HCT116 (cell line): ENCODE measurements at regions not wholly inside any gene's neighbourhood (a gene's known extent, or its start where the extent isn't known, plus 50 kb on each side); places are given as distances from the start of the nearest gene placed in this dataset.

ENCODE experiments used
- ATAC-seq: fragments of 200-7000 bp; cut with Tn5 transposase; 2 replicates; pipeline ENCODE4 v1.9.1; 2020; ENCODE audit warnings: mild to moderate bottlenecking, moderate library complexity
- BruUV-seq: library from RNA; stranded (reverse); fragments of 400-500 nt; replicated peaks from 2 replicates; lab custom pipeline; 2021; lab: Mats Ljungman, UMichigan
- CTCF ChIA-PET: fragments of 300-600 bp; sonication (Branson Sonifier 250); formaldehyde crosslinking; loops from one replicate; lab custom pipeline; 2021; ENCODE audit warnings: antibody characterized with exemption; lab: Charles Lee
- POLR2A ChIA-PET: fragments of 300-600, 350-600 bp; sonication (Branson Sonifier 250); formaldehyde crosslinking; loops from one replicate; lab custom pipeline; 2021; ENCODE audit warnings: antibody characterized with exemption; lab: Charles Lee
- RAD21 ChIA-PET, 2 experiments: fragments of 300-600 bp; sonication (Branson Sonifier 250); formaldehyde crosslinking; loops; one replicate each; lab custom pipeline; 2023; ENCODE audit warnings: low total read pairs in 2 of 2; ENCODE audit not compliant: uncharacterized antibody in 2 of 2, unreplicated experiment in 2 of 2, low non-redundant PET in 1 of 2; lab: Charles Lee
- DNase-seq: peaks from one replicate; pipeline ENCODE4 v3.0.0-alpha.2; 2010; ENCODE audit warnings: low read depth, low spot score
- H2AFZ ChIP-seq: fragments of 200-600 bp; shearing (Covaris generic), sonication (generic); 2 replicates; pipeline ENCODE4 v1.6.1; 2017; ENCODE audit warnings: low read depth, mixed run types, mixed read lengths, antibody characterized with exemption, low read length; ENCODE audit not compliant: poor library complexity, severe bottlenecking
- H3K27ac ChIP-seq: 2 replicates; pipeline ENCODE4 v1.5.1; 2012; ENCODE audit warnings: low read depth, low read length
- H3K27me3 ChIP-seq: fragments of 200-600 bp; sonication (generic); 2 replicates; pipeline ENCODE4 v1.6.1; 2016; ENCODE audit warnings: mixed run types, low read length, mixed read lengths; ENCODE audit not compliant: insufficient read depth
- H3K36me3 ChIP-seq, 2 experiments: fragments of 200-500 bp in 1 of 2; fragments of 200-600 bp in 1 of 2; sonication (Bioruptor generic) in 1 of 2; sonication (generic) in 1 of 2; 2 replicates each; pipeline versions ENCODE4 v1.5.1 to v1.6.1; 2014 to 2016; ENCODE audit warnings: low read length in 2 of 2, inconsistent platforms in 1 of 2, mixed read lengths in 1 of 2, mixed run types in 1 of 2; ENCODE audit not compliant: insufficient read depth in 2 of 2, control insufficient read depth in 1 of 2
- H3K4me1 ChIP-seq, 2 experiments: fragments of 200-600 bp in 1 of 2; sonication (generic) in 1 of 2; 2 replicates each; pipeline versions ENCODE4 v1.5.1 to v1.6.1; 2012 to 2017; ENCODE audit warnings: low read length in 2 of 2, inconsistent platforms in 1 of 2, mild to moderate bottlenecking in 1 of 2, mixed read lengths in 1 of 2, mixed run types in 1 of 2, moderate library complexity in 1 of 2; ENCODE audit not compliant: insufficient read depth in 2 of 2, control insufficient read depth in 1 of 2
- H3K4me2 ChIP-seq: fragments of 200-600 bp; sonication (generic); 2 replicates; pipeline ENCODE4 v1.6.1; 2017; ENCODE audit warnings: mixed run types, low read length, mixed read lengths
- H3K4me3 ChIP-seq, 2 experiments: fragments of 200-600 bp in 1 of 2; sonication (generic) in 1 of 2; replicated peaks in 1 of 2; 2 replicates each; pipeline ENCODE4 v1.5.1; 2011 to 2016; ENCODE audit warnings: low read length in 2 of 2, control low read depth in 1 of 2, low read depth in 1 of 2, mild to moderate bottlenecking in 1 of 2, mixed read lengths in 1 of 2, mixed run types in 1 of 2
- H3K79me2 ChIP-seq: fragments of 200-600 bp; sonication (generic); 2 replicates; pipeline ENCODE4 v1.6.1; 2017; ENCODE audit warnings: mild to moderate bottlenecking, mixed run types, low read length, moderate library complexity, mixed read lengths; ENCODE audit not compliant: insufficient read depth
- H3K9ac ChIP-seq: fragments of 200-600 bp; sonication (generic); 2 replicates; pipeline ENCODE4 v1.6.1; 2016; ENCODE audit warnings: low read length, mixed read lengths
- H3K9me2 ChIP-seq: fragments of 200-600 bp; sonication (generic), shearing (Covaris generic); 2 replicates; pipeline ENCODE4 v1.6.1; 2017; ENCODE audit warnings: mixed run types, mild to moderate bottlenecking, moderate library complexity; ENCODE audit not compliant: insufficient read depth
- H3K9me3 ChIP-seq, 2 experiments: fragments of 200-500 bp in 1 of 2; fragments of 200-600 bp in 1 of 2; sonication (Bioruptor generic) in 1 of 2; sonication (generic) in 1 of 2; 2 replicates each; pipeline ENCODE4 v1.6.1; 2014 to 2017; ENCODE audit warnings: low read length in 2 of 2, mixed read lengths in 2 of 2, inconsistent platforms in 1 of 2, low read depth in 1 of 2, mild to moderate bottlenecking in 1 of 2, mixed run types in 1 of 2, moderate library complexity in 1 of 2; ENCODE audit not compliant: control insufficient read depth in 1 of 2, insufficient read depth in 1 of 2
- H4K20me1 ChIP-seq: fragments of 200-600 bp; sonication (generic), shearing (Covaris generic); 2 replicates; pipeline ENCODE4 v1.6.1; 2017; ENCODE audit warnings: mixed run types, mild to moderate bottlenecking, moderate library complexity; ENCODE audit not compliant: insufficient read depth
- CBX3 ChIP-seq: IDR thresholded peaks from 2 replicates; pipeline ENCODE4 v1.6.1; 2012; ENCODE audit warnings: low read depth
- CEBPB ChIP-seq: IDR thresholded peaks from 2 replicates; pipeline ENCODE4 v1.6.1; 2012; ENCODE audit warnings: low read depth
- EGR1 ChIP-seq: IDR thresholded peaks from 2 replicates; pipeline ENCODE4 v1.6.1; 2012; ENCODE audit warnings: low read depth
- EZH2 ChIP-seq: fragments of 200-600 bp; sonication (generic); IDR thresholded peaks from 2 replicates; pipeline ENCODE4 v1.6.1; 2017; ENCODE audit warnings: antibody characterized with exemption, mixed run types
- EZH2phosphoT487 ChIP-seq: fragments of 200-600 bp; IDR thresholded peaks from 2 replicates; pipeline ENCODE4 v1.6.1; 2018; ENCODE audit warnings: antibody characterized with exemption, borderline replicate concordance
- FOSL1 ChIP-seq: IDR thresholded peaks from 2 replicates; pipeline ENCODE4 v1.6.1; 2012; ENCODE audit warnings: low read depth
- JUND ChIP-seq: IDR thresholded peaks from 2 replicates; pipeline ENCODE4 v1.6.1; 2012
- RAD21 ChIP-seq: IDR thresholded peaks from 2 replicates; pipeline ENCODE4 v1.6.1; 2012; ENCODE audit warnings: low read depth, mild to moderate bottlenecking
- REST ChIP-seq: IDR thresholded peaks from 2 replicates; pipeline ENCODE4 v1.6.1; 2012; ENCODE audit warnings: low read depth
- SIN3A ChIP-seq: IDR thresholded peaks from 2 replicates; pipeline ENCODE4 v1.6.1; 2012; ENCODE audit warnings: low read depth
- SP1 ChIP-seq: IDR thresholded peaks from 2 replicates; pipeline ENCODE4 v1.6.1; 2012; ENCODE audit warnings: low read depth
- SRF ChIP-seq: IDR thresholded peaks from 2 replicates; pipeline ENCODE4 v1.6.1; 2012; ENCODE audit warnings: low read depth
- TCF7L2 ChIP-seq: IDR thresholded peaks from 2 replicates; pipeline ENCODE4 v1.7.0; 2011; ENCODE audit warnings: borderline replicate concordance, inconsistent platforms; ENCODE audit not compliant: insufficient read depth, insufficient read length; ENCODE audit errors: extremely low read depth
- YY1 ChIP-seq: IDR thresholded peaks from 2 replicates; pipeline ENCODE4 v1.6.1; 2011; ENCODE audit warnings: low read length, low read depth, moderate library complexity, mild to moderate bottlenecking; ENCODE audit not compliant: insufficient replicate concordance; ENCODE audit errors: extremely low read depth
- ZBTB33 ChIP-seq: IDR thresholded peaks from 2 replicates; pipeline ENCODE4 v1.6.1; 2011; ENCODE audit warnings: mild to moderate bottlenecking, low read length, moderate library complexity; ENCODE audit not compliant: insufficient replicate concordance; ENCODE audit errors: extremely low read depth
- ZFX ChIP-seq: fragments of 450-650 bp; IDR thresholded peaks from 2 replicates; pipeline ENCODE4 v1.6.1; 2017
- intact Hi-C: fragments of 100-400 bp; cut with micrococcal nuclease; formaldehyde crosslinking; loops from 2 replicates; pipeline ENCODE4 v1.10.0; 2022

- no peaks in the 10 kb centered on the region for H3K9me2 ChIP-seq
- no peaks in the 10 kb centered on the region for H3K9me3 ChIP-seq
- ATAC-seq = no peak
- POLR2A ChIA-PET = no interaction called here
- no peaks in the 10 kb centered on the region for H3K4me1 ChIP-seq
- RAD21 ChIA-PET = no interaction called here
- no peak overlapping the region for H3K4me3 ChIP-seq
- no peak for TF ChIP-seq SP1
- TF ChIP-seq SIN3A = no peak
- TF ChIP-seq TCF7L2 = no peak
- intact Hi-C loops = no loop called here
- H3K36me3 ChIP-seq = no peaks in the 10 kb centered on the region
- no TSS peak for BruUV-seq
- no peak for DNase-seq
- CTCF ChIA-PET = interaction anchor here (1.5 kb wide), 1 partner anchor 10 kb away, joined by 8 read pairs; no protein-coding TSS in a partner anchor
- H2AFZ ChIP-seq = no peak overlapping the region
- H4K20me1 ChIP-seq = no peaks in the 10 kb centered on the region
- no peak overlapping the region for H3K27ac ChIP-seq
- peaks cover 23% of the 10 kb centered on the region for H3K27me3 ChIP-seq
- H3K9ac ChIP-seq = no peak overlapping the region
- no peaks in the 10 kb centered on the region for H3K79me2 ChIP-seq
- no peak overlapping the region for H3K4me2 ChIP-seq
Observed at GRCh38 chr7:128146052-128146451, 95.0 kb upstream of the LEP start.

DNA sequence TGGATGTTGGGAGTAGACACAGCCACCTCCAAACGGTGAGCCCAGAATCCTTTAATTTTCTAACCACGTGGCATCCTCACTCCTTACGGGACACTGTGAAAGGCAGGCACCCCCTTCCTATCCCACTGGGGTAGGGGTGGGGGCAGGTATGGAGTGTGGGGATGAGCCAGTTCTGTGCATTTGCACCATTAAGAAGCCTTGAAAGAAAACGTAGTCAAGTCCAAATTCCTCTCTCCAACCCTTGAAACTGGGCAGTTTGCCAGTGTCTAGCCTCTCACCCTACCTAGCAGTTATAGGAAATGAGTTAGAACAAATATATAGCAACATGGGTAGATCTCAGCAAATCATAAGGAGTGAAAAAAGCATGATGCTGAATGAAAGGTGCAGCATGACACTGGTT, 92.4 kb upstream of the LEP start:
- no peak overlapping the region for H2AFZ ChIP-seq
- ChIA-PET RAD21 (no interaction called here), POLR2A (no interaction called here), CTCF (no interaction called here)
- H3K4me1 ChIP-seq = no peaks in the 10 kb centered on the region
- no peaks in the 10 kb centered on the region for H3K36me3 ChIP-seq
- BruUV-seq = no TSS peak
- no peak overlapping the region for H3K9ac ChIP-seq
- ATAC-seq (no peak), DNase-seq (no peak)
- intact Hi-C loops = no loop called here
- no peaks in the 10 kb centered on the region for H3K9me3 ChIP-seq
- H3K4me3 ChIP-seq = no peak overlapping the region
- no peaks in the 10 kb centered on the region for H3K9me2 ChIP-seq
- H3K4me2 ChIP-seq = no peak overlapping the region
- no peaks in the 10 kb centered on the region for H3K79me2 ChIP-seq
- peaks cover 36% of the 10 kb centered on the region for H3K27me3 ChIP-seq
- no peak overlapping the region for H3K27ac ChIP-seq
- H4K20me1 ChIP-seq = no peaks in the 10 kb centered on the region
- no peak for TF ChIP-seq EGR1
- no peak for TF ChIP-seq SP1
- TF ChIP-seq ZFX = no peak
- no peak for TF ChIP-seq JUND
- no peak for TF ChIP-seq ZBTB33
- no peak for TF ChIP-seq EZH2
- TF ChIP-seq FOSL1 = no peak
- no peak for TF ChIP-seq TCF7L2
- no peak for TF ChIP-seq EZH2phosphoT487
- TF ChIP-seq CEBPB = no peak
- no peak for TF ChIP-seq SRF
- no peak for TF ChIP-seq REST
- TF ChIP-seq RAD21 = no peak
- no peak for TF ChIP-seq CBX3
- TF ChIP-seq YY1 = no peak
